Heart left ventricle (tissue), 16 donors: ENCODE measurements at regions not wholly inside any gene's neighbourhood (a gene's known extent, or its start where the extent isn't known, plus 50 kb on each side); places are given as distances from the start of the nearest gene placed in this dataset.

ENCODE experiments used
- ATAC-seq, 4 donors: fragments of 200-7000 bp; cut with Tn5 transposase; one replicate each; pipeline ENCODE4 v1.9.1; 2020 to 2022; ENCODE audit warnings: moderate library complexity in 4 of 4, mild to moderate bottlenecking in 3 of 4, moderate number of reproducible peaks in 1 of 4
- DNase-seq, 5 donors: peaks; one replicate each; pipeline ENCODE4 v3.0.0-alpha.2; 2020
- H3K27ac ChIP-seq, 12 donors: fragments of 200-600 bp; sonication (generic) in 4 of 12; one replicate each; pipeline versions ENCODE4 v1.5.0 to v1.8.0; 2016 to 2022; ENCODE audit warnings: mild to moderate bottlenecking in 2 of 12
- H3K27me3 ChIP-seq, 9 donors: fragments of 200-600 bp; sonication (generic) in 2 of 9; one replicate each; pipeline versions ENCODE4 v1.5.1 to v1.8.0; 2016 to 2022; ENCODE audit warnings: mild to moderate bottlenecking in 3 of 9
- H3K36me3 ChIP-seq, 9 donors: fragments of 200-600 bp; sonication (generic) in 2 of 9; one replicate each; pipeline versions ENCODE4 v1.5.0 to v1.8.0; 2018 to 2022; ENCODE audit warnings: mild to moderate bottlenecking in 2 of 9
- H3K4me1 ChIP-seq, 12 donors: fragments of 200-600 bp; sonication (generic) in 4 of 12; one replicate each; pipeline versions ENCODE4 v1.5.0 to v1.8.0; 2016 to 2022; ENCODE audit warnings: mild to moderate bottlenecking in 3 of 12
- H3K4me3 ChIP-seq, 12 donors: fragments of 200-600 bp; sonication (generic) in 4 of 12; one replicate each; pipeline versions ENCODE4 v1.5.0 to v1.8.0; 2017 to 2022; ENCODE audit warnings: mild to moderate bottlenecking in 9 of 12, moderate library complexity in 4 of 12
- H3K9me3 ChIP-seq, 12 donors: fragments of 200-600 bp; sonication (generic) in 4 of 12; one replicate each; pipeline versions ENCODE4 v1.5.0 to v1.8.0; 2016 to 2022; ENCODE audit warnings: mild to moderate bottlenecking in 1 of 12
- CTCF ChIP-seq, 12 donors: fragments of 200-600 bp; sonication (generic) in 4 of 12; IDR thresholded peaks; one replicate each; pipeline versions ENCODE4 v1.5.0 to v1.8.0; 2018 to 2022; ENCODE audit warnings: antibody characterized with exemption in 12 of 12, mild to moderate bottlenecking in 5 of 12
- POLR2A ChIP-seq, 2 donors: fragments of 450-650 bp; IDR thresholded peaks; one replicate each; pipeline ENCODE4 v1.6.1; 2017; ENCODE audit warnings: antibody characterized with exemption in 2 of 2, mild to moderate bottlenecking in 2 of 2, moderate library complexity in 2 of 2
- WGBS, 4 donors: extraction: QIAGEN DNeasy Blood & Tissue Kit in 2 of 4; methylation state at CpG; one replicate each; pipeline versions ENCODE4 v1.1.5 to v1.1.7; 2013 to 2018; 5-methylcytosine and 5-hydroxymethylcytosine counted together
- intact Hi-C, 10 donors: fragments of 100-400 bp; cut with DNase I; formaldehyde crosslinking; loops; one replicate each; pipeline versions ENCODE4 v1.11.1 to v1.14.2; 2022
- donor health status: ischemic (EF 13 %, LVEDD 7.1; RV severe dilation, severe dysfunction).
- donor health status: healthy with polysubstance abuse.
- donor health status: DM: no; HTN: yes; CAD: no.
- donor health status: DM: no; HTN: no; CAD: no.
- donor health status: ischemic (EF 25% LVEDD 6.9; RV normal size, moderate dysfunction).
- donor health status: ischemic (EF 25% LVEDD 5.7; RV mildly dilated, moderate dysfunction).
- donor health status: healthy.
- donor health status: DM: yes; HTN: yes; CAD: no.
- donor health status: ischemic (EF 35%, LVEDD 5.7; RV mildly dilated, moderate dysfunction).
- donor health status: nonischemic (EF 11% LVEDD 7.7; RV severe dilation, severe dysfunction).
- donor health status: DM: yes; HTN: yes; CAD: no.
- donor health status: PGD.
- donor health status: ischemic (EF 29% LVEDD 5.4; RV normal size, mild dysfunction).
- donor health status: nonischemic (EF 23%, LVEDD 6.1; RV moderate dilation, normal function).

DNA sequence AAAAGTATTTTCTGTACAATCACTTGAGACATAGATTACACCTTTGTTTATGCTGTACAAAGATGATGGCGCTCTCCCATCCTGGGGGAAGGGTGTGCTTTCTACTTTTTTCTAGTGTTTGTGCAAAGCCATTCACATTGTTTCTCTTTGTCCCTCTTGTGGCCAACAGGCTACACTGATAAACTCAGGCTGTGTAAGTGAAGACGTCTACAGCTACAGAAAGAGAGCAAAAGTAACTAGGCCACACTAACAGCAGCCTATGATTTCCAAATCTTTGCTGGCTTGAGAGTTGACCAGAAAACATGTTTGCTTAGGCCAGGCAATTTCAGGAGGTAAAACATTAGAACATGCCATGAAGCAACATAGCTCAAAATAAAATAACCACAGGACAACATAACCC, 75.1 kb downstream of the FOXB1 start:
- intact Hi-C loops, result no loop called here
- ATAC-seq, result no peak

GRCh38 chr15:60081976-60082375, 77.9 kb downstream of the FOXB1 start:
- no peak for TF ChIP-seq CTCF (IDR thresholded peaks at IDR 0.05)
- TF ChIP-seq POLR2A (IDR thresholded peaks at IDR 0.05), result no peak
- Histone ChIP-seq H3K27me3 (peaks cover 0 to 22% (median 0%) of the 10 kb centered on the region in 9 donors), H3K9me3 (no peaks in the 10 kb centered on the region), H3K36me3 (no peaks in the 10 kb centered on the region), H3K4me1 (no peaks in the 10 kb centered on the region), H3K27ac (no peak overlapping the region), H3K4me3 (no peak overlapping the region)
- ATAC-seq (no peak), DNase-seq (no peak)
- WGBS, 4 donors, result 73 to 79% (median 74%) methylated on average over 3 of the region's 3 CpGs
- intact Hi-C loops, result no loop called here

More for the DNA sequence above, 75.1 kb downstream of the FOXB1 start:
- TF ChIP-seq CTCF (IDR thresholded peaks at IDR 0.05), result no peak
- no peak for TF ChIP-seq POLR2A (IDR thresholded peaks at IDR 0.05)
- H3K27me3 ChIP-seq, result peaks cover 0 to 15% (median 0%) of the 10 kb centered on the region in 9 donors
- H3K4me1 ChIP-seq, result no peaks in the 10 kb centered on the region
- no peaks in the 10 kb centered on the region for H3K9me3 ChIP-seq
- no peak overlapping the region for H3K4me3 ChIP-seq
- 65 to 69% (median 66%) methylated on average over 2 of the region's 2 CpGs for WGBS, 4 donors
- H3K36me3 ChIP-seq, result no peaks in the 10 kb centered on the region
- H3K27ac ChIP-seq, result no peak overlapping the region
- DNase-seq, result no peak

- TF ChIP-seq CTCF (IDR thresholded peaks at IDR 0.05), result no peak
- TF ChIP-seq POLR2A (IDR thresholded peaks at IDR 0.05), result no peak
- peaks cover 0 to 22% (median 0%) of the 10 kb centered on the region in 9 donors for H3K27me3 ChIP-seq
- no peaks in the 10 kb centered on the region for H3K36me3 ChIP-seq
- H3K4me3 ChIP-seq, result no peak overlapping the region
- ATAC-seq, result no peak
- no peaks in the 10 kb centered on the region for H3K4me1 ChIP-seq
- no peak overlapping the region for H3K27ac ChIP-seq
- DNase-seq, result no peak
- 72 to 94% (median 88%) methylated on average over 3 of the region's 3 CpGs for WGBS, 4 donors
- intact Hi-C loops, result no loop called here
- H3K9me3 ChIP-seq, result no peaks in the 10 kb centered on the region
Measured at GRCh38 chr15:60083318-60083717, 79.2 kb downstream of the FOXB1 start.

DNA sequence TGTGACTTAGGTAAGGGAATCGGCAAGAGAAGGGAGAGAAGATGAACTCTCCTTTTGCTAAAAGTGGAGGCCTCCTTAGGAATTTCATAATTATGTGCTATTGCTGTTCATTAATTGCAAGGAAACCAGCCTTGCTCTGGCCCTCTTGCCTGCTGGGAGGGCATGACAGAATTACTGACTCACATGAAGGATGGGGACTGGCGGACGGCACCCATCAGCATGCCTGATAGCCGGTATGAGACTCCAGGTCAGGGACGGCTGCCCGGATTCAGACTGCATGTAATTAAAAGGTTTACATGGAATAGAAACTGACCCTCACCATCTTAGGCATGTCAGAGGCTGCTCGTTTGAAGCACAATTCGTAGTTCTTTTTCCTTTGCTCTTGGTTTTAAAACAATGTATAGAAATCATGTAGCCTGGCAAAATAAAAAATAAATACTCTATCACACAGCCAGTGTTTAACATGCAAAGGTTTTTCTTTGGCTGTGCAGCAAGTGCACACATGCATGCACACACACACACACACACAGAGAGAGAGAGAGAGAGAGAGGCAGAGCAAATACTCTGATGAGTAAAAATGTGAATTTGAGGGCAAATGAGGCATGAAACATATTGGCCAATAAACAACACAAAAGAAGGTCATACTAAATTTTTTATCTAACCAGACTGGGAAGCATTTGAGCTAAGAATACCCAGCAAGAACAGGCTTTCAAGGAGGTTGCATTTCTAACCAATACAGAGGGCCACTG, 82.7 kb downstream of the FOXB1 start:
- intact Hi-C loops, result no loop called here
- peaks cover 0 to 22% (median 0%) of the 10 kb centered on the region in 9 donors for H3K27me3 ChIP-seq

More for the DNA sequence above, 82.7 kb downstream of the FOXB1 start:
- no peak overlapping the region for H3K27ac ChIP-seq
- no peak overlapping the region for H3K4me3 ChIP-seq
- no peaks in the 10 kb centered on the region for H3K4me1 ChIP-seq
- ATAC-seq, result no peak
- TF ChIP-seq CTCF (IDR thresholded peaks at IDR 0.05), result no peak
- no peak for TF ChIP-seq POLR2A (IDR thresholded peaks at IDR 0.05)
- DNase-seq, result no peak
- H3K36me3 ChIP-seq, result no peaks in the 10 kb centered on the region
- no peaks in the 10 kb centered on the region for H3K9me3 ChIP-seq
- 74 to 79% (median 77%) methylated on average over 8 of the region's 8 CpGs for WGBS, 4 donors
